NCI-H226 (cell line): ENCODE measurements at regions not wholly inside any gene's neighbourhood (a gene's known extent, or its start where the extent isn't known, plus 50 kb on each side); places are given as distances from the start of the nearest gene placed in this dataset.
"Not testable (repeated sequence)": the region's sequence is repeated elsewhere in the genome, so short reads cannot be mapped to it uniquely, and the experiment has no call there.

Experiments
- DNase-seq: peaks from one replicate; pipeline ENCODE4 v3.0.0-alpha.2; 2015

GRCh38 chr4:138413273-138413672, 171.1 kb upstream of the SLC7A11 start:
- no peak for DNase-seq

GRCh38 chr4:138412847-138413246, 170.7 kb upstream of the SLC7A11 start:
- DNase-seq = no peak

- no peak for DNase-seq
Observed at GRCh38 chr4:138410266-138410665, 168.1 kb upstream of the SLC7A11 start.

GRCh38 chr4:138409670-138410069, 167.5 kb upstream of the SLC7A11 start:
- no peak for DNase-seq

GRCh38 chr4:138408758-138409157, 166.6 kb upstream of the SLC7A11 start:
- no peak for DNase-seq

- no peak for DNase-seq
Observed at GRCh38 chr4:138407329-138407728, 165.2 kb upstream of the SLC7A11 start.

- DNase-seq = peak; percentile 38
Observed at GRCh38 chr4:138406876-138407275, 164.7 kb upstream of the SLC7A11 start.

- peak; percentile 61 for DNase-seq
Observed at GRCh38 chr4:138405934-138406567, 163.9 kb upstream of the SLC7A11 start.

GRCh38 chr4:138405466-138405891, 163.3 kb upstream of the SLC7A11 start:
- DNase-seq = peak; percentile 49

GRCh38 chr4:138404801-138405200, 162.7 kb upstream of the SLC7A11 start:
- DNase-seq = no peak

GRCh38 chr4:138404251-138404650, 162.1 kb upstream of the SLC7A11 start:
- no peak for DNase-seq

GRCh38 chr4:138401334-138401733, 159.2 kb upstream of the SLC7A11 start:
- DNase-seq = no peak

- no peak for DNase-seq
Observed at GRCh38 chr4:138400543-138400942, 158.4 kb upstream of the SLC7A11 start.

GRCh38 chr4:138400066-138400465, 157.9 kb upstream of the SLC7A11 start:
- no peak for DNase-seq

- no peak for DNase-seq
Observed at GRCh38 chr4:138399081-138399480, 156.9 kb upstream of the SLC7A11 start.

GRCh38 chr4:138398322-138398721, 156.2 kb upstream of the SLC7A11 start:
- DNase-seq = no peak

GRCh38 chr4:138393886-138394610, 151.9 kb upstream of the SLC7A11 start:
- no peak for DNase-seq

GRCh38 chr4:138392751-138393308, 150.7 kb upstream of the SLC7A11 start:
- DNase-seq = peak; percentile 9

- DNase-seq = peak; percentile 33
Observed at GRCh38 chr4:138389976-138390685, 148.0 kb upstream of the SLC7A11 start.

GRCh38 chr4:138374947-138375346, 132.8 kb upstream of the SLC7A11 start:
- DNase-seq = no peak

- no peak for DNase-seq
Observed at GRCh38 chr4:138367942-138368341, 125.8 kb upstream of the SLC7A11 start.

GRCh38 chr4:138352446-138352845, 110.3 kb upstream of the SLC7A11 start:
- not testable (repeated sequence) for DNase-seq

- DNase-seq = no peak
Observed at GRCh38 chr4:138348055-138348454, 105.9 kb upstream of the SLC7A11 start.

- DNase-seq = no peak
Observed at GRCh38 chr4:138347561-138347960, 105.4 kb upstream of the SLC7A11 start.
